ENCODE measurements at regions not wholly inside any gene's neighbourhood (a gene's known extent, or its start where the extent isn't known, plus 50 kb on each side); places are given as distances from the start of the nearest gene placed in this dataset.
"Not testable (repeated sequence)": the region's sequence is repeated elsewhere in the genome, so short reads cannot be mapped to it uniquely, and the experiment has no call there.

- no peak for DNase-seq
Measured at GRCh38 chr6:170232186-170233002, 58.5 kb downstream of the DLL1 start.

DNA sequence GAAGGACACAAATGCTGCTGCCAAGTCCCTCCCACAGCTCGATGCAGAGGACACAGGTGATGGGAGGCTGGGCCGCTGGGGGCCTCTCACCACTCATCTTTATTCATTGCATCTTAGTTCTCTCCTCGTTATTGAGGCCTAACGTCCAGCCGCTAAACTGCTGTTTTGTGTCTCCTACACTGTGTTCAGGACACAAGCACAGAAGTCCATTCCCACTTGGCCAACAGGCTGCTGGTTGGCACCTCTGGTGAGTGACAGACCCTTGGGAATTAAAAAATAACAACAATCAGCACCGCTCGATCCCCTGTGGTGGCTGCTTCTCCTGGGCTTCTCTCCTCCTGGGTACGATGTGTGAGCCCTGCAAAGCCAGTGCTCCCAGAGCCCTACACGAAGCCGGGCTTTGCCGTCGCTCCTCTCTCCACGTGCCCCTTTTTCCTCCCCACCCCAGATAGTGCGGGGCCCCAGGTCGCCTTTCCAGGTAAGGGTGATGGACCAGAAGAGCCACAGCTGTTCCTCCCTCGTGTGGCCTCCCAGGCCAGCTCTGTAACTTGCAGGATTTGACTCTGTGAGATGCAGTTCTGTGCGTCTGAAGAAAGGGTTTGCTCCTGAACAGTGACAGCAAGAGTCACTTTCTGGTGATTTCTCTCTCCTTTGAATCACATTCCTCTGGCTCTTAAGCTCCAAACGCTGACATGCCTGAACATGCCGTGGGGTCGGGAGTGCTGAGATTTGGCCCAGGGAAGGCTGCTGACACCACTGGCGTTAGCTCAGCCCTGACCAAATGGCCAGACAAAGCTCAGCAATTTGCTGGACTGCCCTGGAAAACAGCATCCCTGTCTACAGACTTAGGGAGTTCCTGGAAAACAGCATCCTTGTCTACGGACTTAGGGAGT lies 59.3 kb downstream of the DLL1 start:
- DNase-seq, result no peak

- no peak for DNase-seq
Measured at GRCh38 chr6:170230520-170231292, 60.2 kb downstream of the DLL1 start.

DNA sequence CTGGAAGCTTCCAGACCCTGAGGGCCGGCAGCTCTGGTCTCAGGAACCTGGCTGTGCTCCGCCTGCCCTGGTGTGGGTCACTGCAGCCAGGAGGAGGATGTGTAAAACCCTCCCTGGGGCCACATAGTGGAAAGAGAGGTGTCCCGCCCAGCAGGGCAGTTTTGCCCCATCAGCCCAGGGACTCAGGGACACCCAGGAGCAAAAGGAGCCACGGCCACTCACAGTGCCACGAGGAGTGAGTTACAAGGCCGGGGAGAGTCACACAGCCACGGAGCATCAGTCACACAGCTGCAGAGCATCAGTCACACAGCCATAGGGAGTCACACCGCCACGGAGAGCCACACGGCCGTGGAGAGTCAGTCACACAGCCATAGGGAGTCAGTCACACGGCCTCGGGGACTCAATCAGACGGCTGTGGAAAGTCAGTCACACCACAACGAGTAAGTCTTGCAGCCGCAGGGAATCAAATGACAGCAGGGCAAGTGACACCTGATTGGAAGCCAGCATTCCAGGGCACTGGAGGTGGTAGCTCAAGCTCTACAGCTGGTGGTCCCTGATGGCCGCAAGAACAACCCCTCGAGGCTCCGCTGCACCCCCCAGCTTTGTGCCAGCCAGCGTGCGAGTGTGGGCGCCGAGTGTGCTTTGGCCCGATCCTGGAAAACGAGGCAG lies 60.9 kb downstream of the DLL1 start:
- no peak for DNase-seq

- DNase-seq, result no peak
Measured at GRCh38 chr6:170229396-170229795, 61.5 kb downstream of the DLL1 start.

GRCh38 chr6:170228946-170229310 lies 62.0 kb downstream of the DLL1 start:
- DNase-seq, result no peak

DNA sequence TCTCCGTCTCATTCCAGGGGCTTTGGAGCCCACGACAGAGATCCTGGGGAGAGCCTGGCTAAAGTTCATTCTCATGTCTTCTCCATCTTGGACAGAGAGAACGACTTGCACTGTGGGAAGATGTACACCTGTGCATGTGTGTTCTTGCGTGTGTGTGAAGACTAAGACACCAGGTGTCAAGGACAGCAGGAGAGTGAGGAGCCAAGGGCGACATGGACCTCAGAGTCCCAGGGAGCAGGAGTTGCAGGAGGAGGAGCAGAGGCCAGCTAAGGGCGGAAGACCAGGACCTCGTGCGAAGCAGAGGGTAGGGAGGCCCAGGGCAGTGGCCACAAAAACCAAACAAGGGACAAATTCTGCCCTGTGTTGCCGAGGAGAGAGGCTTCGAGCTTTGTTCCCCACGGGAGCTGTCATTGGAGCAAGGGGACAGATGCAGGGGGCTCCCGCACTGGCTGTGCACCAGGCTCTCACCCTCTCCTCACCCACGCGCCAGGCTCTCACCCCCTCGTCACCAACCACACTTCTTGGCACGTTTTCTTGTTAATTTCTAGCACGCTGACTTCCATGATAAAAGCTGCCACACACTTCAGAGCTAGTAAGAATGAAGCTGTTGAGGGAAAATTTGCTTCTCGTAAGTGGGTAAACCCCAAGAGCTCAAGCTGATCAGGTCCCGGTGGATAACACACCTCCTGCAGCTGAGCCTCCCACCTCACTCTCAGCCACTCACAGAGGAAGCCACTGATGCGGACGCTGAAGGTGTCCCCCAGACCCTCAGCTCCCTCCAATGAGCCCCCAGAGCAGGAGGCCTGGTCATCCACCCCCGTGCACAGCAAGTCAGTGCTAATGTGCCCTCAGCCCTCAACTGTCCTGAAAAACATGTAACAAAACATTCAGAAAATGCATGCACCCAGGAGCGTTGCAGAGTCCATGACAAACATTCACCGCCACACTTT lies 62.6 kb downstream of the DLL1 start:
- DNase-seq, result no peak

GRCh38 chr6:170227521-170227983 lies 63.3 kb downstream of the DLL1 start:
- DNase-seq, result no peak

- no peak for DNase-seq
Measured at GRCh38 chr6:170226647-170227046, 64.2 kb downstream of the DLL1 start.

DNA sequence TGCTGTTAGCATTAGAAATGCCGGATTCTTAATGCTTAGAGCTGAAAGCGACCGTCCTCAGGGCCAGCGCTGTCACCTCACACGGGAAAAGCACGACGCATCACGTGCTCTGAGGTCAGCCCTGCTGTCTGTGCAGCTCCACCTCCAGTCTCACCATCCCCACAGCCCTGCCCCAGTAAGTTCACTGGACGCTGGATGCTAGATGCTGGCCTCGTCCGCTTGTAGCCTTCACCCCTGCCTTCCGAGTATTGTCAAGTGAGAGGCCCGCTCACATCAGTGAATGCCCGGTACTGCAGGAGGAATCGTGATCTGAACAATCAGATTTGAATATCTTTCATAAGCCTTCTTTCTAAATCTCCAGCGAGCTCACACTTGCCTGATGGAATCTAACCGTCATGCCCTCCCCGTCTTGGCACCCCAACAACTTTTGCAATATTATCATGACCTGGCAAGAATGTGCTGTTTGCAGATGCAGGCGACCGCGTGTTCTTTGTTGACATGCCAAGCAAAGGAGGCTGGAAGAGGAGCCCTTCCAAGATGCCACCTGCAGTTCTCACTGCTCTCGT lies 64.9 kb downstream of the DLL1 start:
- DNase-seq, result no peak

DNA sequence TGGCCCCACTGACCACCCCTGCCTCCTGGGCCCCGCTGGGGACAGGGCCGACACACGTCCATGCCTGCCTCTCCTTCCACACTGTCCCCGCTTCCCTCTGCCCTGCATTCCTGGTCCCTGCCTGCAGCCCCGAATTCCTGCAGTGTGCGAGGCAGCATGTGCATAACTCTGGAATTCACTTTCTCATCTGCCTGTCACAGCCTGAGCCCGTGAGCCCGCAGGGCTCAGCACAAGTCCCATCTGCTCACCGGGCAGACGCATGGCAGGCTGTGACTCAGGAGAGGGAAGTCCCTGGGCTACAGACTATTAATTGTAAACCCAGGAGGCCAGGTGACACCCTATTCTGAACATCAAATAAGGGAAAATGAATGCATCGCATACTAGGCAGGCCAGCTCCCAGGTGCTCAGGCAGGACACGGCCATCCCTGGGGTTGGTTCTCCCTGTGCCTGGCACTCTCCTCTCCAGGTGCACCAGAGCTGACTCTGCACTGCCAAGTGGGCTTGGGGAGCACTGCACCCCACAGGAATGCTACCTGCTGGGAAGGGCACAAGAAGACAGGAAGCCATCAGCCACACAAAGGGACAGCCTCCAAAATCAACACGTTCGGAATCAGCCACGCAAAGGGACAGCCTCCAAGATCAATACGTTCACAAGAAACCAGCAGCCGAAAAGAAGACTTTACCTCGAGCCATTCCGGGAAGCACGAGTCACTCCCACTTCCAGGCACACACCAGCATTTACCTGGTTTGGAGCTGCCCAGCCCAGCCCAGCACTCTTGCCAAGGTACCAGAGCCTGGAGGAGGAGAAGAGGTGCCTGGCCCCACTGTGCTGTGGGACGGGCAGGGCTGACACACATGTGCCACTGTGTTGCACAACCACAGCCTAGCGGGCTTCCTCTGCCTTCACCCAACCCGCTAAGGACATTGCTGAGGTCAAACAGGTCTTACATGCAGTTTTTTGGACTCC lies 65.9 kb downstream of the DLL1 start:
- peak in 1 of 2 experiments; percentile 70 for DNase-seq

DNA sequence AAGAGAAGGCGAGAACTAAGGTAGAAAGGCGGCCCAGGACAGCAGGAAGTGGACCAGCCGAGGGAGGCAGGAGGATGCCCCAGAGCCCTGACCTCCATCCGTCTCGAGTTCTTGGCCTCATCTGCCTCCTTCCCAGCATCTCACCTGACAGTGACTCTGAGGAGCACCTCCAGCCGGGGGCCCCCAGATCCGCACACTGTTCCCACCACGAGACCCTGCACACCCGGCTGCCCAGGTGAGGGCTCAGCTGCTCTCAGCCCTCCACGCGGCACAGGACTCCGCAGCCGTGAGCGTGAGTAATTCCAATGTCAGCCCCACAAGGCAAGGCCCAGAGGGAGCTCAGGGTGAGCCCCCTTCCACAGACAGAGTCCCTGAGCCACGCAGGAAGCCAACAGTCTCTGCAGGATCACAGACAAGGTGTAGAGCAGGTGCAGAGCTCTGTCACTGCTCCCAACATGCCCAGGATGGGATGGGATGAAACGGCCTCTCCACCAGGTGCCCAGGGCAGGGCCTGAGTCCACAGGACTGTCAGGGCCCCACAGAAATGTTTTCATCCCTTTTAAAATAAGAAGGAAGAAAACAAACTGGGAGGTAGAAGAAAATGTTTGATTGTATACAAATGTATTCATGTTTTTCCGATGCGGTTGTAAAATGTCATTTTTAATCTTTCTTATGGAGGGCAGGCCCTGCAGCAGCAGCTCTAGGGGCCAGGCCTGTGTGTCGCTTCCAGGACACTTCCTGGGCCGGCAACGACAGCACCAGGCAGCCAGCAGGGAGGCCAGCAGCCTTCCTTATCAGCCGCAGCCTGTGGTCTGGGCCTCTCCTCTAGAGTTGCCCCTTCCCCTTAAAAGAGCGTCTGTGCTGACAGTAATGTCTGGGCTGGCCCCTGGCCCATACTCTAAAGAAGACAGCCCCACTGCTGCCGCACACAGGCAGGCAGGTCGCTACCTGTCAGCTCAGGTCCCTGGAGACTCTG lies 66.9 kb downstream of the DLL1 start:
- no peak for DNase-seq

DNA sequence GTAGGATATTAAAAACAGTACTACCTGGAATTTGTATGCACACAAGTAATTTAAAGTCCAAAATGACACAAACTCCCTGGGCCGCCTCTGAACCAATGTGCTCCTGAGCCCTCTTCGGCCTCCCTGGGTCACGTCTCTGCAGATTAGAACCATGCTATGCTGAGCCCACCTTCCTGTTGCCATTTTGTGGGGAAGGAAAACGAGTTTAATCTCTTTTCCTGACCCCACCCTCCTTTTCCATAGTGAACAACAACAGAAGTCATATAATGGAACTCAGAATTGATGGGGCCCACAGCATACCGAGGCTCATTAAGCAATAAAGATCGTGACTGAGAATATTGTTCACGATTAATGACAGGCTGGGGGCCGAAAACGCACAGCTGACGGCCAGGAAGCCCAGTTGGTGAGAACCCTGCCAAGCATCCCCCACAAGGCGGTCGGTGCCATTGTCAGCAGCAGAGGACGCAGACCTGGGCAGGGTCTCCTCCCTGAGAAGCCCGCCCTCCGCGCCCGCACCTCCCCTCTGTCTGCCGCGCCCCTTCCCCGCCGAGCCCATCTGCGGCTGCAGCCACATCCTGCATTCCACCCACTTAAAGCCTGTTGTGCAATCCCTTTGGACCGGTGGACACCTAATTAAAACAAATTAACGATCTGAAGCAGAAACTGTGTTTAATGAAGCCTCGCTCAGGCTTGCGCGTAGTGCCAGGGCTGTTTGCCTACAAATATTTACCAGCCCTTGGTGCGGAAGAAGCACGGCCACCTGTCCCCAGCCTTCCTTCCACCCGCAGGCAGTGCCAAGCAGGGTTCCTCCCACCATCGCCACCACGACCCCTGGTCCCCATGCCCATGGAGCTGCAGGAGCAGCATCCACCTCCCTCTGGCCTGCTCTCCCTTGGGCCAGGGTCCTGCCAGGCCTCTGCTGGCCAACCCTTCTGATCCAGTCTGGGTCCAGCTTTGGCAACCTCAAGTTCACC lies 68.1 kb downstream of the DLL1 start:
- DNase-seq, result peak; percentile 64 to 87

DNA sequence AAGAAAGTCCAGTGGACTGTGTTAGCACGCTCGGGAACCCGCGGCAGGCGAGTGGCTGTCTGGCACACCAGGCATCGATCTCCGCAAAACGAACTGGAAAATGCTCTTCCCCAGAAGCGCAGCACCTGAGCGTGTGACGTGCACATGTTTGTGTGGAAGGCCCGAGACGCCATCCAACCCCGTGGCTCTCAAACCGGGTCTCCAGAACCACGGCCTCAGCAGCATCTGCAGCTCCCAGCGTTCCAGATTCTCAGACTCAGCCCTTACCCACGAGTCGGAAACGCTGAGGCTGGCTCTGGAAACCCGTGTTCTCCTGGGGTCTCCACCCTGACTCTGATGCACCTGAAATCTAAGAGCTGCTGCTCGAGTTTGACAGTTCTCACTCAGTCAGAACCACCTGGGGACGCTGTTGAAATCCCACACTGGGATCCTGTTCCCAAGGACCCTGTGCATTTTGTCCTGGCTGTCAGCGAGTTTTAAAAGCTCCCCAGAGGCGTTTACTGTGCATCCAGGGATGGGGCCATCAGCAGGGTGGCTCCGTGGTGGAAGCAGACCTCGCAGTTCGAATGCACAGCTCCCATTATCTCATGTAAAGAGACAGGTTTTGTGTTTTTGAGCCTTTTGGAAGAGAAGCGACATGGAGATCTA lies 69.0 kb downstream of the DLL1 start:
- peak in 1 of 2 experiments; percentile 9 for DNase-seq

DNA sequence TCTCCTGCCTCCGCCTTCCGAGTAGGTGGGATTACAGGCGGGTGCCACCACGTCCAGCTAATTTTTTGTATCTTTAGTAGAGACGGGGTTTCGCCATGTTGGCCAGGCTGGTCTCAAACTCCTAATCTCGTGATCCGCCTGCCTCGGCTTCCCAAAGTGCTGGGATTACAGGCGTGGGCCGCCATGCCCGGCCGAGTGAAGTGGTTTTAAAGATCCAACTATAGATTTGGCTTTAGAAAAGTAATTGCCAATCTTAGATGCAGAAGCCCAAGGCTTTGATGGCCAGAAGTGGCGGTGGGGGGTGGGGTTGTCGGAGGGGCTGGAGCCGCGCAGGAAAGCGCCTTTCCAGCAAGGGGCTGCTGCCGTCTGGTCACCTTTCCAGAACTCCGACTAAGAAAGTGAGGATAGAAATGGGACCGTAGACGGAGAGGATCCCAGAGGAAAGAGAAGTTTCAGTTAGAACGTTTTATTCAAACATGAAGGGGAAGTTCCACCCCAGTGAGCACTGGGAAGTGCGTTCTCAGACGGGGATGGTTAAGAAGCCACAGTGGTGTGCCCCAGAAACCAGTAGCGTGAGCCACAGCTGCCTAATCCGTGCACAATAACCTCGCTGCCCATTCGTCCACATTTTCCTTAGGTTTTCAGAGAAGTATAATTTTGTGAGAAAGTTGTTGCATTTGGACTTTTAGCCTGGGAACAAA lies 69.7 kb downstream of the DLL1 start:
- DNase-seq, result no peak

- not testable (repeated sequence) for DNase-seq
Measured at GRCh38 chr6:170213637-170214018, 77.2 kb downstream of the DLL1 start.

Measured in NCI-H2081 (cell line).